ENCODE measurements at regions not wholly inside any gene's neighbourhood (a gene's known extent, or its start where the extent isn't known, plus 50 kb on each side); places are given as distances from the start of the nearest gene placed in this dataset.

- no peaks in the 10 kb centered on the region for H3K9me3 ChIP-seq
- DNase-seq (no peak), ATAC-seq (ENCODE audit: low FRiP score in 2 of 2) (peak in 1 of 2 donors; percentile 91)
- no peak overlapping the region for H3K4me3 ChIP-seq
- no peak for TF ChIP-seq POLR2A (IDR thresholded peaks at IDR 0.05)
- TF ChIP-seq POLR2AphosphoS5 (IDR thresholded peaks at IDR 0.05), result no peak
- TF ChIP-seq CTCF (IDR thresholded peaks at IDR 0.05), result no peak
- no peak for TF ChIP-seq EP300 (IDR thresholded peaks at IDR 0.05)
- H3K27me3 ChIP-seq, result no peaks in the 10 kb centered on the region
- no peak overlapping the region for H3K27ac ChIP-seq
- H3K4me1 ChIP-seq, result no peaks in the 10 kb centered on the region
- H3K36me3 ChIP-seq, result no peaks in the 10 kb centered on the region
- WGBS, 2 donors, result 83 to 91% methylated on average over 3 of the region's 3 CpGs
Measured at GRCh38 chr9:1207686-1208085, 157.5 kb downstream of the DMRT2 start.

DNA sequence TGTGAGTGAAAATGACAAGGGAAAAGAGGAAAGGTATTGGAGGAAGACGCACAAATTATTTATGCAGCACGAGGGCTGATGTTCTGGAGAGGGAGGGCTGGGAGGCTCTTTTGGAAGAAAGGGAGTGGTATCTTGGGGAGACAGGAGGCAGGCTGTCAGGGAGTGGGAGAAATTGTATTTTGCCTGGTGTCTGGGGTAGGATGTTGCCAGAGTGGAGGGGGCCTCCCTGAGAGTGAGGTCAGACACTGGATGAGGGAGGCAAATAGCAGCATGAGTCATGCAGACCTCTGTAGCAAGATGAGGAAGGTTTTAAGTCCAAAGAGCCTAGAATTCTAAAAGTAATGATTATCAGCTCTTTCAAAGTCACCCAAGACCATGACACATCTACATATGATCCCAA, 158.0 kb downstream of the DMRT2 start:
- DNase-seq, result no peak
- ATAC-seq (ENCODE audit: low FRiP score in 2 of 2), result peak in 1 of 2 donors; percentile 96

GRCh38 chr9:1210954-1211353, 160.8 kb downstream of the DMRT2 start:
- Histone ChIP-seq H3K27ac (no peak overlapping the region), H3K4me3 (no peak overlapping the region), H3K4me1 (no peaks in the 10 kb centered on the region), H3K36me3 (no peaks in the 10 kb centered on the region), H3K27me3 (no peaks in the 10 kb centered on the region), H3K9me3 (no peaks in the 10 kb centered on the region)
- 86 to 95% methylated on average over 3 of the region's 3 CpGs for WGBS, 2 donors
- ATAC-seq (ENCODE audit: low FRiP score in 2 of 2) (no peak), DNase-seq (no peak)
- no peak for TF ChIP-seq POLR2A (IDR thresholded peaks at IDR 0.05)
- TF ChIP-seq CTCF (IDR thresholded peaks at IDR 0.05), result no peak
- no peak for TF ChIP-seq POLR2AphosphoS5 (IDR thresholded peaks at IDR 0.05)
- TF ChIP-seq EP300 (IDR thresholded peaks at IDR 0.05), result no peak

More for the DNA sequence above, 158.0 kb downstream of the DMRT2 start:
- no peaks in the 10 kb centered on the region for H3K9me3 ChIP-seq
- WGBS, 2 donors, result 80 to 84% methylated on average over 2 of the region's 2 CpGs
- TF ChIP-seq POLR2A (IDR thresholded peaks at IDR 0.05) (no peak), POLR2AphosphoS5 (IDR thresholded peaks at IDR 0.05) (no peak), EP300 (IDR thresholded peaks at IDR 0.05) (no peak), CTCF (IDR thresholded peaks at IDR 0.05) (no peak)
- no peaks in the 10 kb centered on the region for H3K36me3 ChIP-seq
- no peak overlapping the region for H3K4me3 ChIP-seq
- no peak overlapping the region for H3K27ac ChIP-seq
- no peaks in the 10 kb centered on the region for H3K4me1 ChIP-seq
- H3K27me3 ChIP-seq, result no peaks in the 10 kb centered on the region

- no peak for TF ChIP-seq EP300 (IDR thresholded peaks at IDR 0.05)
- TF ChIP-seq CTCF (IDR thresholded peaks at IDR 0.05), result no peak
- TF ChIP-seq POLR2AphosphoS5 (IDR thresholded peaks at IDR 0.05), result no peak
- no peak for TF ChIP-seq POLR2A (IDR thresholded peaks at IDR 0.05)
- H3K27ac ChIP-seq, result no peak overlapping the region
- H3K36me3 ChIP-seq, result no peaks in the 10 kb centered on the region
- DNase-seq (no peak), ATAC-seq (ENCODE audit: low FRiP score in 2 of 2) (no peak)
- no peaks in the 10 kb centered on the region for H3K9me3 ChIP-seq
- no peaks in the 10 kb centered on the region for H3K4me1 ChIP-seq
- 56 to 64% methylated on average over 2 of the region's 2 CpGs for WGBS, 2 donors
- H3K4me3 ChIP-seq, result no peak overlapping the region
- no peaks in the 10 kb centered on the region for H3K27me3 ChIP-seq
Measured at GRCh38 chr9:1216532-1216931, 166.4 kb downstream of the DMRT2 start.

GRCh38 chr9:1217076-1217475, 166.9 kb downstream of the DMRT2 start:
- Histone ChIP-seq H3K27ac (no peak overlapping the region), H3K27me3 (no peaks in the 10 kb centered on the region), H3K4me1 (no peaks in the 10 kb centered on the region), H3K4me3 (no peak overlapping the region), H3K36me3 (no peaks in the 10 kb centered on the region), H3K9me3 (no peaks in the 10 kb centered on the region)
- TF ChIP-seq POLR2A (IDR thresholded peaks at IDR 0.05) (no peak), POLR2AphosphoS5 (IDR thresholded peaks at IDR 0.05) (no peak), CTCF (IDR thresholded peaks at IDR 0.05) (no peak), EP300 (IDR thresholded peaks at IDR 0.05) (no peak)
- ATAC-seq (ENCODE audit: low FRiP score in 2 of 2) (no peak), DNase-seq (no peak)
- 55 to 59% methylated on average over 5 of the region's 5 CpGs for WGBS, 2 donors
